ENCODE measurements at regions not wholly inside any gene's neighbourhood (a gene's known extent, or its start where the extent isn't known, plus 50 kb on each side); places are given as distances from the start of the nearest gene placed in this dataset.

GRCh38 chr11:112786886-112787530 lies 174.2 kb upstream of the NCAM1 start:
- no peak for DNase-seq (ENCODE audit: low read depth, low spot score)
- no peak overlapping the region for H3K27ac ChIP-seq

DNA sequence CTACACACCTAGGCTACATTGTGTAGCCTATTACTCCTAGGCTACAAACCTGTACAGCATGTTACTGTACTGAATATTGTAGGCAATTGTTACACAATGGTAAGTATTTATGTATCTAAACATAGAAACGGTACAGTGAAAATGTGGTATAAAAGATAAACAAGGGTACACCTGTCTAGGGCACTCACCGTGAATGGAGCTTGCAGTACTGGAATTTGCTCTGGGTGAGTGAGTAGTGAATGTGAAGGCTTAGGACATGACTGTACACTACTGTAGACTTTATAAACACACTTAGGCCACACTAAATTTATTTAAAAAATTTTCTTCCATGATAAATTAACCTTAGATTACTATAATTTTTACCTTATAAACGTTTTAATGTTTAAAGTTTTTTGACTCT lies 171.7 kb upstream of the NCAM1 start:
- H3K27ac ChIP-seq = no peak overlapping the region
- no peak for DNase-seq (ENCODE audit: low read depth, low spot score)

GRCh38 chr11:112790286-112790685 lies 170.9 kb upstream of the NCAM1 start:
- DNase-seq (ENCODE audit: low read depth, low spot score) = no peak
- no peak overlapping the region for H3K27ac ChIP-seq

- DNase-seq (ENCODE audit: low read depth, low spot score) = no peak
- no peak overlapping the region for H3K27ac ChIP-seq
Measured at GRCh38 chr11:112792070-112792469, 169.2 kb upstream of the NCAM1 start.

- H3K27ac ChIP-seq = no peak overlapping the region
- DNase-seq (ENCODE audit: low read depth, low spot score) = no peak
Measured at GRCh38 chr11:112793416-112793815, 167.8 kb upstream of the NCAM1 start.

- DNase-seq (ENCODE audit: low read depth, low spot score) = no peak
- H3K27ac ChIP-seq = no peak overlapping the region
Measured at GRCh38 chr11:112794331-112794846, 166.8 kb upstream of the NCAM1 start.

- DNase-seq (ENCODE audit: low read depth, low spot score) = no peak
Measured at GRCh38 chr11:112795142-112795815, 165.9 kb upstream of the NCAM1 start.

GRCh38 chr11:112795911-112796649 lies 165.1 kb upstream of the NCAM1 start:
- H3K27ac ChIP-seq = no peak overlapping the region
- DNase-seq (ENCODE audit: low read depth, low spot score) = no peak

More at GRCh38 chr11:112795142-112795815, 165.9 kb upstream of the NCAM1 start:
- no peak overlapping the region for H3K27ac ChIP-seq

DNA sequence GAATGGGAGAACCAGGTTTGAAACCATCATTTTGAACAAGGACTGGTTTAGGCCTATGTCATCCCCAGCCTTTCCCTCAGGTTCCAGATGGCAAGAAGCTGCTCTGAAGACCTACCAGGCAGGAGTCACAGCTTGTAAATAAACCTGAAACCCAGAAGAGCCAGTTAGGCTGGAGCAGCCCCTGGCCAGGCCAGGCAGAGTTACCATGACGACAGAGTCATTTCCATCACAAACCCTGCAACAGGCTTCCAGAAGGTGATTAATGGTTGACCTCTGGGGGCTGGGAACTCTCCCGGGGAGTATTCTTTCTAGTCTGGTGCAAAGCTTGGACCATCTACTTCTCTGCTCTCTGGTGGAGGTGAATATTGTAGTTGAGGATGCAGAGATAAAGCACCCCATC lies 164.1 kb upstream of the NCAM1 start:
- DNase-seq (ENCODE audit: low read depth, low spot score) = no peak
- H3K27ac ChIP-seq = no peak overlapping the region

GRCh38 chr11:112797648-112798293 lies 163.4 kb upstream of the NCAM1 start:
- no peak for DNase-seq (ENCODE audit: low read depth, low spot score)
- no peak overlapping the region for H3K27ac ChIP-seq

DNA sequence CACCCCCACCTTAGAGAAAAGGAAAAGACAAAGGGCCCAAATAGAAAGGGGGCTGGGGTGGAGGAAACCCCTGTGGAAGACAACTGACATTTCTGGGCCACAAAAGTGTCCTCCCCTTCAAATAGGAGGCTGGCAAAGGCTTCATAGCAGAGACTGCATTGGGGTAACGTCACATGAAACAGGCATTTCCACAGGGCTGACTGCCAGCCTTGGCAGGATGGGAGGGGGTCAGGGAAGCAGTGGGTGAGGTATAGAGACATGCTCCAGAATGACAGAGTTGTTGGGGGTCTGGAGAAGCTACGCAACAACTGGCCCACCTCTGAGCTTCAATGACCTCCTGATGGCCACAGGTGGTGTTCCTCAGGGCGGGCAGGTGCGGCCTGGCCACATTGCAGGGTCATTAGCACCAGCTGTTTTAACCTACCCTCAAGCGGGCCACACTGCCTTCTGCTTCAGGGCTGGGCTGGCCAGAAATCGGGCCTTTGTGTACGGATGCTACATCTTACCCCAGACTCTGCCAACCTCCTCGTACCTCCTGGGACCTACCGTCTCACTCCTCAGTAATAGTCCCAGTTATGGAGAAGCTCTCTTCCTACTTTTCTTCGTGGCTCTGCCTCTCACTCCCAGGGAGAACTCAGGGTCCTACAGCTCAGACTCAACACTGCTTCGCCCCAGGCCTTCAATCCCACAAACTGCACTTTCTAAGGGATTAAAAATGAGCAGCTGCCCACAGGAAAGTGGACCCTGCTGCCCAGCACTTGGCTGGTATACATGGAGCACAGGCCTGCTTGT lies 160.0 kb upstream of the NCAM1 start:
- no peak for DNase-seq (ENCODE audit: low read depth, low spot score)
- no peak overlapping the region for H3K27ac ChIP-seq

GRCh38 chr11:112801817-112802088 lies 159.5 kb upstream of the NCAM1 start:
- DNase-seq (ENCODE audit: low read depth, low spot score) = no peak
- no peak overlapping the region for H3K27ac ChIP-seq

DNA sequence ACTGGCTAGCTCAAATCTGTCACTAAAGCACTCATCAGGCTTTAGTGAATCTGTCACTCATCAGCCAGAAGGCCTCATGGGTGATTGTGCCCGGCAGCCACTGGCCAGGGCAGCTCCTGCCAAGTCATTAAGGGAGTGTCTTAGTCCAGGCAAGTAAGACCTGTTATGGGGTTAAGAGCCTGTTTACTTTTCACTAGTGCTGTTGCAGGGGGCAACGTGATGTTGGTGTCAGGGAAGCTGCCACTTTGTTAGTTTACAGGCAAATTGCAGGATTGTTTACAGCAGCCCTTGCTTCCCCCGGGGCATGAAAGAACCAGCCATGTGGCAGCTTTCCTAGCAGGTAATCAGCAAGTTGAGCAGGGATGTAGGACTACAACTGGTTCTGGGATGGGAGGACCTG lies 155.6 kb upstream of the NCAM1 start:
- no peak overlapping the region for H3K27ac ChIP-seq
- DNase-seq (ENCODE audit: low read depth, low spot score) = no peak

GRCh38 chr11:112806256-112806655 lies 155.0 kb upstream of the NCAM1 start:
- H3K27ac ChIP-seq = no peak overlapping the region
- DNase-seq (ENCODE audit: low read depth, low spot score) = no peak

GRCh38 chr11:112806876-112807275 lies 154.3 kb upstream of the NCAM1 start:
- no peak for DNase-seq (ENCODE audit: low read depth, low spot score)
- H3K27ac ChIP-seq = no peak overlapping the region

GRCh38 chr11:112809429-112809828 lies 151.8 kb upstream of the NCAM1 start:
- DNase-seq (ENCODE audit: low read depth, low spot score) = no peak
- no peak overlapping the region for H3K27ac ChIP-seq

DNA sequence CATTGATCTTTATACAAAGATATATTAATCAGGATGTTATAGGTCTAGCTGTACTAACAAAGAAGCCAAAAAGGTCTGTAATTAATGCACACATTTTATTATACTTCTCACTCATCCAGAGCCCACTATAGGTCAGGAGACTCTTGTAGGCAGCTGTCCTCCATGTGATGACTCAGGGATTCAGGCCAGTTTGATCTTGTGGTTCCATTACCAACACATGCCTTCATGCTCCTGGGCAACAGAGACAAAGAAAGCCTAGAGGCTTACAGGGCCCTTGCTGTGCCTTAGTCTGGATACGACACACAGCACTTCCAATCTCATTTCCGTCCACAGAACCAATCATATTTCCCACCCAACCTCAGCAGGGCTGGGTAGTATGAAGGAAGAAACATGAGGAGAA lies 150.3 kb upstream of the NCAM1 start:
- no peak for DNase-seq (ENCODE audit: low read depth, low spot score)
- no peak overlapping the region for H3K27ac ChIP-seq

DNA sequence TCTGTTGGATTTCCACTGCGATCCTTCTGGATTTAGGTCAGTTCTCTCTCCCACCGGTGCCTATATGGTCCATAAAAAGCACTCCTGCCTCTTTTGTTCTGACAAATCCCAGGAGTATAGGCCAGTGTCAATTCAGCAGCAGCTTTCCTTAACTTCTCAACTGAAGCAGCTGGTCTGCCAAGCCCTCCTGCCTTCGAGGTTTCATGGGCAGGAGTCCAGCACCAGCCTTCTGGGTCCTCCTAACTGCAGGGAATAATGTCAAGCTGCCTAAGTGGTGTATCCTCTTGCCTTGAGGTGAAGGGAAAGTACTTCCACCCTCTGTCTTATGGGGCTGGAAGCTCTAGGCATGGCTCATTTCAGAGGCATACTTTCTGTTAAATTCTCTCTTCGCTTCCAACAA lies 149.4 kb upstream of the NCAM1 start:
- no peak overlapping the region for H3K27ac ChIP-seq
- DNase-seq (ENCODE audit: low read depth, low spot score) = no peak

GRCh38 chr11:112812729-112813128 lies 148.5 kb upstream of the NCAM1 start:
- DNase-seq (ENCODE audit: low read depth, low spot score) = no peak
- no peak overlapping the region for H3K27ac ChIP-seq

GRCh38 chr11:112814168-112814567 lies 147.1 kb upstream of the NCAM1 start:
- no peak for DNase-seq (ENCODE audit: low read depth, low spot score)
- H3K27ac ChIP-seq = no peak overlapping the region
